ENCODE measurements at regions not wholly inside any gene's neighbourhood (a gene's known extent, or its start where the extent isn't known, plus 50 kb on each side); places are given as distances from the start of the nearest gene placed in this dataset.

DNA sequence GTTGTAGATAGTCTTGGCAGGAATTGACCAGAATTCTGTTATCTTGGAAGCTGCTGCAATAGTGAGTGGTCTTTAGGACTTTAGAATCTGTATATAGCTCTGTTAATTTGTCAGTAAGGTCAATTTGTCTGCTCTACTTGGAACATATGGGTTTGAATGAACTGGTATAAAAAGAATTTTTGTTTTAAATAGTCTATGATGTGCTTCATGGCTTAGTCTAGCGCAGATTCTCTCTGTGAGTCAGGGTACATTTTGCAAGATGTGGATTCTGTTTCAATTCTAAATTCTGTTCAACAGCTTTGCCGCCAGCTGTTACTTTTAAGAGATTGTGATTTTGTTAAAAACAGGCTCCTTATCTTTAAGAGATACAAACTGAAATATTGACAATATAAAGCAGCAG, 135.9 kb upstream of the AGBL1 start:
- no peak for DNase-seq

DNA sequence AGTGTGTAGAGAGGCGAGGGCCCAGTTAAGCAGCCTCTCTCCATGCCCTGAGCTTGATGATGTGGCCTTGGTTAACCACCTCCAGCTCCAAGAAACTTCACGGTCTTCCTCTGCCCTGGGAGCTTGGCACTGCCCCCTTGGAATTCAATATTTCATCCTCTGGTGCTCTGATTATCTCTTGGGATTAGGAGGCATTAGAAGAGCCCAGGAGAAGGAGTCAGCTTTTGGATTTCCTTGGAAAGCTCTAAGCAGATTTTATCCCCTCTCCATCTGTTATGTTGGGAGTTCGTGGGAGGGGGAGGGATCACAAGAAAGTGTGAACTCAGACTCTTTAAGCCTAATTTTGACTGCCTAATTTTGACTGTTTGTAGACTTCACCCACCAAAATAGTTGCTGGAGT, 132.7 kb upstream of the AGBL1 start:
- DNase-seq, result no peak

DNA sequence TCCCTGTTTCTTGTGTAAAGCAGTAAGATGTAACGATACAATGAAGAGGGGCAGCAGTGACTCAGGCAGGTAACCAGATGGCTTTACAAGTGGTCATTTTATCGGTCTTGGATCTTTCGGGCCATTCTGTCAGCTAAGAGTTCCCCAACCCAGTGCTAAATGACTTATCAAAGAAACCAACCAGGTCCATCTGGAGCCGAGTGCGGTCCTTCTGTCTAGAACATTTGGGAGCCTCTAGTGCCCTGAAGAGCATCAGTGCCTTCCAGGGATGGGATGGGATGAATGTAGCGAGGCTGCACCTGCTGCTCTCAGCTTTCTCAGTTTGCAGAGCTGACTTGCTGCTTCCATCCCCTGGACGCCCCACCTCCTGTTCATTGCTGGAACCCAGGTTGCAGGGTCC, 131.7 kb upstream of the AGBL1 start:
- DNase-seq, result no peak

DNA sequence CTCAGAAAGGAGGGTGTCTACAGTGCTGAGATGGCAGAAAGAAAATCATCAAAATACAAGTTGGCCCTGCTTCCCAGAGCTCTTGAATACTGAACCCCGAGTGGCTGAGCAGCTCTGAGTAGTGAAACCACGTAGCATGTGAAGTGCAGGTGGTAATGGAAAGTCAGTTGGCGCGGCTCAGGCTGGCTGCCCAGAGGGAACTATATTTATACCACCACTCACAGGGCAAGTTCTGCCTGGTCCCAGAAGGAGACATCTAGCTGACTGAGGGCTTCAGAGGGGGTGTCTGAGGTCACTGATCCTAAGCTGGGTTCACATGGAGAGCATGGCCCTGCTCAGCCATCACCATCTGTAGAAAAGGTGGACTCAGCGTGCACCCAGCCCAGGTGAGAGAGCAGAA, 129.6 kb upstream of the AGBL1 start:
- DNase-seq, result no peak

DNA sequence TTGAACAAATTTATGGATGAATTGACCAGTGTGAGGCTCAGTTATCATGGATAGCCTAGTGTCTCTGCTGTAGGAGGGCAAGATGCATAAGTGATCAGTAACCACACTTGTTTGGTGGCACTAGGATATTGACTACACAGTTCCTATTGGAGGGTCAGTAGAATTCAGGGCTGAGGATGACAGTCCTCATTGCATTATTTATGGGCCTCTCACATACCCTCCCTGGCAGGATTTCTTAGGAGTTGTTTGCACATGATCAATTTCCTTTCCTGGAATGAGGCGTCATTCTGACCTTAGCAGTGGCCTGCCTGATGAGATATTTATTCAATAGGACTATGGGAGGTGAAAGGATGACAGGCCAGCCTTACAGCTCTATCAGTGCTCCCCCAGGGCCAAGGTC, 125.1 kb upstream of the AGBL1 start:
- no peak for DNase-seq

DNA sequence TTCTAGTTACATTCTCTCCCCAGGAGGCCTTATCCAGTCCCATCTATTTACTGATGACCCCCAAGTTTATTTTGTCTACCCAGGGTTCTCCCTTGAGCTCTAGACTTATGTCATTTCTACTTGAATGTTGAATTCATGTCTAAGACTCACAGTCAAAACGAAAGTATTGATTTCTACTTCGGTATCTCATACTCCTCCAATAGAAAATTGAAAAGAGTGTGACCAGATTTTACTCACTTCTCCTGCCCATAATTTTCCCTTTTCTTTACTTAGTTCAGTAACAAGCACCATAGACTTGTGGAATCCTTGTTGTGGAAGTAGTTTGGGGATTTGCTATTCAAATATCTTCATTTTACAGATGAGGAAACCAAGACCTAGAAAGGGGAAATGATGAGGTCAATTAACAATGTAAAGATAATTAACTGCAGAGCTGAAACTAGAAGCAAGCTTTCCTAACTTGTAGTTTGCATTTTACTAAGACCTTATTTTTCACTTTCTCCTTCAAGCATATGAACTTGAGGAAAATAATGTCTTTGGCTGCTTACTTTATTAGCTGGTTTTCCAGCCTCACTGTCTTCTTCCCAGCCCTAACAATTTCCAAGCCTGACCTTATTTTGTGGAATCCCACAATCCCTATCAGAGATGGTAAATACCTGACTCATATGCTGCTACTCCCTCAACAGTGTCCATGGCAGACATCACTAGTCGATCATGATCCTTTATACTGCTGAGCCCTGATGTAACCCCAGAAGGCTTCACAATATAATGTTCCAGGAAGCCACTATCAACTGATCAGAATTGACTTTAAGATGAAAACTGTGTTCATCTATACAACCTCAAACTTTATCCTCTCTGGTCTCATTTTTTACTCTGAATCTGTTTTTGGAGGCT, 123.9 kb upstream of the AGBL1 start:
- DNase-seq, result no peak

DNA sequence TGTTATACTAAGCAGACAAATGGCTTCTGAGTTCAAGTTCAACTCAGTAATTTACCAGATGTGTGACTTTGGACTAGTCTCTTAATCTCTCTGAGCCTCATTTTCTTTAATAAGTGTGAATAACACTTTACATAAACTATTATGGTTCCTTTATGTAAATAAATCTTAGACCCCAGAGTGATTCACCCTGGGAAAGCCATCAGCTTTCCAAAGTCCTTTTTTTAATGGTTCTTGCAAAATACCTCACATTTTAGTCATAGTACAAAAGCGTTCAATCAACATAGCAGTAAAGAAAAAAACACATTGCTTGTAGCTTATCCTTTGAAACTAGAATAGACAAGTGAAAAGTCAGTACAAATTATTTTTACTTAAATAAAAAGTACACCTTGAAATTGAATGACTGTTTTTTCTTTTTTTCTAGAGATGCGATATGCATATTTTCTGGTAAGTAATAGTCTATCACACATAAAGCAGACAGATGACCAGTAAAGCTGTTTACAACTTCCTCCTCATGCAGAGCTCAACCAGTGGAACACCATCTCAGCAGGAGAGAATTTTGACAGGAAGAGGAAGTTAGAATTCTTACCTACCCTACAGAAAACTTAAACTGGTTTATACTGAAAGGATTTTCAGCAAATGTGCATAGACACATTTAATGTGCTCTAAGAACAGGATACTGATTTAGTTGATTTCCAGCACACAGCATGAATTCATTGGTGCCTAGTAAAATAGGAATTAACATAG, 123.0 kb upstream of the AGBL1 start:
- no peak for DNase-seq

DNA sequence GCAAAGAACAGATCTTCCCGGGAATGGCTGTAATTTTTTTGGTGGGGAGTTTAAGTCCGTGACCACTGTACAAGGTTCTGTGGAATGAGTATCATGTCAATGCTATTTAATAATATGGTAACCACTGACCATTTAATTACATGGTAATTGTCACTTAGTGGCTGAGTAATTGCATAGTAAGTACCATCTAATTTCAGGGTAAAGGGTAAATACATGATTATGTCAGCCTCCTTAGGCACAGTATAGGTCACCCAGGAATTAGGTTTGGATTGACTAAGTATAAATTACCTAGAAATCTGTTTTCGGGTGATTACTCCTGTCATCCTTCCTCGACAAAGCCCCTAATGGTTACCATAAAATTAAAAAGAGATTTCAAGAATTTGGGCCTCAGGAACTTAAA, 120.1 kb upstream of the AGBL1 start:
- DNase-seq, result no peak

DNA sequence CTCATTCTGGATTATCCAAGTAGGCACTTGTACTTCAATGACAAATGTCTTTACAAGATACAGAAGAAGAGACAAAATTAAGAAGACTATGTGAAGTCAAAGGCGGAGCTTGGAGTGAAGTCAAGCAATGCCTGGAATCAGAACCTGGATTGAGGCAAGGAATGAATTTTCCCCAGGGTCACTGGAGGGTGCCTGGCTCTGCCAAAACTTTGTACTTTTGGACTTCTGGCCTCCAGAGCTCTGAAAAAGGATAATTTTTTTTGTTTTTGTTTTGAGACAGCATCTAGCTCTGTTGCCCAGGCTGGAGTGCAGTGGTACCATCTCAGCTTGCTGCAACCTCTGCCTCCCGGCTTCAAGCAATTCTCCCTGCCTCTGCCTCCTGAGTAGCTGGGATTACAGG, 119.3 kb upstream of the AGBL1 start:
- DNase-seq, result no peak

DNA sequence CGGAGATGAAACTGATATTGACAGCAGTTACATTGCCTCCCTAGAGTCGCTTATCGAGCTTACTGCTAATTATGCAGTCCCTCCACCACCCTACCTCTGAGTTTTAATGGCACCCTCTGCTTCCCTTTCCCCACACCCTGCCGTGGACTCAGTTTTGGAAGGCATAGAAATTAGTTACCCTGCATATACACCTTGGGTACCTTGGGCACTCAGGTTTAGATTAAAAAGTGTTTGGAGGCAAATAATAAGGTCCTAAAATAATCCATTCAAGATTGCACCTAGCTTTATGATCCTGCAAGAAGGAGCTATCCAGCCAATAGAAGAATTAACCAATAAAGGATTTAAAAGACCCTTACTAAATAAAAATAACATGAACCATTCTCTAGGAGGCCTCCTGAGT, 117.8 kb upstream of the AGBL1 start:
- DNase-seq, result no peak

DNA sequence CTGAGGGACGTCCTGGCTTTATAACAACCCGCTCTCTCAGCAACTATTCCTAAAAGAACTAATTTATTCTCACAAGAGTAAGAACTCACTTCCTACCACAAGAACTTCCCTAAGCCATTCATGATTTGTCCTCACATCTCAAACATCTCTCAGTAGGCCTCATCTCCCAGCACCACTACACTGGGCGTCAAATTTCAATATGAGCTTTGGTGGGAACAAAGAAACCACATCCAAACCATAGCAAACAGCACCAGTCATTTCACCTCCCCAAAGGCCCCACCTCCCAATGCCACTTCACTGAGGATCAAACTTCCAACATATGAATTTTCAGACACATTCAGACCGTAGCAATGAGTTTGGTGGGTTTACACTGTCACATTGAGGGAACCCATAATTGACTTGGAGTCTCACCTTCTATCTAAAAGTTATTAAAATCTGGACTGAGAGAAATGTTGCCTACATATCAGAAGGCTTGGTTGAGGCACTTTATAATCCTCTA, 116.4 kb upstream of the AGBL1 start:
- no peak for DNase-seq

DNA sequence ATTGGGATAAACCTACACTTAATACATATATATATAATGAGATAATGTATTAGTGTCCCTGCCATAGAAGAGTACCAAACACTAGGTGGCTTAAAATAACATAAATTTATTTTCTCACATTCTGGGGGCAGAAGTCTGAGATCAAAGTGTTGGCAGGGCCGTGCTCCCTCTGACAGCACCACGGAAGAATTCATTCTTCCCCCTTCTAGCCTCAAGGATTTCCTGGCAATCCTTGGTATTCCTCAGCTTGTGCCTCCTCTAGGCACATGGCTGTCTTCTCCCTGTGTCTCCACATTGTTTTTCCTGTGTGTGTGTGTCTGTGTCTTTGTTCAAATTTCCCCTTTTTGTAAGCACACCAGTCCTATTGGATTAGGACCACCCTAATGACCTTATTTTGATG, 115.2 kb upstream of the AGBL1 start:
- no peak for DNase-seq

DNA sequence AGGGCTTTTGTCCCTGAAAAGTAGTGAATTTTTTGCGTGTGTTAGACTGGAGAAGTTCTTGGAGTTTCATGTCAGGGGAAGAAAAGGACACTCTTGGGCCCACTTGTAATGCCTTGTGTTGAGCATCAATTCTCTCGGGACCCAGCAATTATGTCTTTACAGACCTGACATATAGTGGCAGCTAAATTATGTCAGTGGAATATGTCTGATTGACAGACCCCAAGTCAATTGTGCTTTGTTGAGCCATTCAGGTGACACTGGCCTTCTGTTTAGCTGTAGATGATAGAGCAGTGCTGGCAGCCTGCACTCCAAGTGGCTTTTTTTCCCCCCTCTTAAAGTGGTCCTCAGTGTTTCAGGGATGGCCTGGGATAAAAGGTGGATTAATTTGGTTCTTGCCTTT, 112.1 kb upstream of the AGBL1 start:
- DNase-seq, result no peak

DNA sequence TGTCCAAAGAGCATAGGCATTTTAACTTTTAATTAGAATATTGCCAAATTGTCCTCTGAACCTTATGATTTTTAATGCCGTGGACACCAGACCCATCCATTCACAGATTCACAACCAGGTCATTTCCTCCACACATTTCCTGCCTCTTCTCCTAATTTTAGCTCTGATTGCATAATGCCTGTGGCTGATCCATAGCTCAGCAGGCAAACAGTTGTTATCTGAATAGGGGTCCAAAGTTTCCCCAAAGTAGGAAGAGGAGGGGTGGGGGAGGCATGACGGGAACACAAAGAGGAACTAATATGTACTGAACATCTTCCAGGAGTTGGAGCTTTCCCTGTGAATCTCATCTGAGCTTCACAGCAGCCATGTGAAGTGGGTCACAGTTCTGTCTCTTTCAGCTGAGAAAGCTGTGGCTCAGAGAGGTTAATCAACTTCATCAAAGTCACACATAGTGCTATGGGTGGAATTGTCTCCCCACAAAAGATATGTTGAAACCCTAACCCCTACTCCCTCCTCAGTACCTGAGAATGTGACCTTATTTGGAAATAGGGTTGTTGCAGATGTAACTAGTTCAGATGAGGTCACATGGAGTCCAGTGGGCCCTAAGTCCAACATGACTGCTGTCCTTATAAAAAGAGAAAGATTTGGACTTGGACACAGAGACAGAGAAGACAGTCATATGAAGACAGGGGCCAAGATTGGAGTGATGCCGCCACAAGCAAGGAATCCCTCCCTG, 106.7 kb upstream of the AGBL1 start:
- no peak for DNase-seq

DNA sequence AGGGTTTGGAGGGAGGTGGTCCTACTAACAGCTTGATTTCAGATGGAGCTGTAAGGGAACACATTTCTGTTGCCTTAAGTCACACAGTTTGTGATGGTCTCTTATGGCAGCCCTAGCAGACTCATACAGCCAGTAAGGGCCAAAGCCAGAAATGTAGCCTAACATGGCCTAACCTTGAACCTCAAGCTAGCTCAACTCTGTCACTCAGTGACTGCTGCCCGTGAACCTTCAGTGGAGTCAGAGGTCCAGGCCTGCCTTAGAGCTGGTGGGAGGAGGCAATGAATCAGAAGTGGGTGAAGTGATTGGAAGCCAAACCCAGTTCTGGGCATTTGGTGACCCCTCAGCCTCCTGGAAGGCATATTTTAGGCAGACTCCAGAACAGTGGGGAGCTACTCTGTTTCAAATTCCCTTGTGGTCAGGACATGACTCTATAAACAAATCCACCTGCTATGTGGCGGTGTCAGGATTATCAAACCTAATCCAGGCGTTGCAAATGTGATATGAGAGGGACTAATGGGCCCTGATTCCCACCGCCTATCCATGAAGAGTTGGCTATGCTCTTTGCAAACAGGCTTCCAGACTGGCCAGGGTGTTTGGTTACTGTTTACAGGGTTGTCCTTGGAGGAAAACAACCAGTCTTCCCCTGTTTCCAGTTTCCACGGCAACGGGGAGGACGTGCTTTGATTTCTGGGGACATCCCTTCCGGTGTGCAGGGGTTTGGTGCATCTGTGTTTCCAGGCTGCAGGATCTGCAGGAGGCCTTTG, 105.9 kb upstream of the AGBL1 start:
- no peak for DNase-seq

DNA sequence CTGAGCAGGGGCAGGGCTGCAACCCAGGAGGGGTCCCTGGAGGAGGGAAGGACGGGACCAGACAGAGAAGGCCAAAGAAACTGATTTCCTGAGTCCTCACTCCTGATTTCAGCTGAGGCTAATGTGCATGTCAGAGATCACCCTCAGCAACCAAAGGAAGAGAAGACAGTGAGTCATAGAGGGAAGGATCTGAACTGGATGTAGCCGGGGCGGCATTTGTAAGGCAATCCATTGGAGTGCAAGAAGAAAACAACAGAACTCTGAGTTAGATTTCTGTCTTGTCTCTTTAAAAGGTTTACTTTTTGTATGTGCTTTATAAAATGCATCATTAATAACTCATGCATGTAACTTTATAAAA, 105.3 kb upstream of the AGBL1 start:
- DNase-seq, result no peak

DNA sequence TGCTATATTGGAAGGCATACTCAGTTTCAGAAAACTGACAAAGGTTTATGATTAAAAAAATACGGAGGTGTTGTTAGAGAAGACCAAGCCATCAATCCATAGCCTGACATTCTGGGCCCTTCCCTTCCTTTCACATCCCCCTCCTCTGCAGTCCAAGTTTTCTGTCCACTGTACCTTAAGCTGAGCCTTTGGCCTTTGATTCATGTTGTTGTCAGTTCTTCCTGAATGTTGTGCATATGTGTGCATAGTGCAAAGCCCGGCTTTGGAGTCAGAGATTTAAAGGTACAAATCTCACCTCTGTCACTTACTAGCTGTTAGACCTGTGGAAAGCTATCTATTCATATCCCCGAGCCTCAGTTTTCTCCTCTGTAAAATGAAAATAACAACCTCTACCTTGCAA, 104.9 kb upstream of the AGBL1 start:
- no peak for DNase-seq

DNA sequence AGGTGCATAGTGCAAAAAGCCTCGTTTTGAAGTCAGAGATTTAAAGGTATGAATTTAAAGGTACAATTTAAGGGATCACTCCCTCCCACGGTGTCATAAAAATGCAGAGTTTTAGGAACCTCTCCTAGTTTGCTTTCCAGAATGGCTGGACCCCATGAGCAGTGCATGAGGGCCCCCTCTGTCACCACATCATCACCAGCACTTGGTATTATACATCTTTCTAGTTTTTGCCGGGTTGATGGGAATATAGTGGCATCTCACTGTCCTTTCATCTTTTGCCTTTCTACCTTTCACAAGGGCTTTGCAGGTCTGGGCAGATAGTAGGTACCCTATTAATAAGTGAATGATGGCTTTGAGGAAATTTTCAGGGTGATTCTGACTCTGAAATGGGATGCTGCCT, 103.6 kb upstream of the AGBL1 start:
- no peak for DNase-seq

DNA sequence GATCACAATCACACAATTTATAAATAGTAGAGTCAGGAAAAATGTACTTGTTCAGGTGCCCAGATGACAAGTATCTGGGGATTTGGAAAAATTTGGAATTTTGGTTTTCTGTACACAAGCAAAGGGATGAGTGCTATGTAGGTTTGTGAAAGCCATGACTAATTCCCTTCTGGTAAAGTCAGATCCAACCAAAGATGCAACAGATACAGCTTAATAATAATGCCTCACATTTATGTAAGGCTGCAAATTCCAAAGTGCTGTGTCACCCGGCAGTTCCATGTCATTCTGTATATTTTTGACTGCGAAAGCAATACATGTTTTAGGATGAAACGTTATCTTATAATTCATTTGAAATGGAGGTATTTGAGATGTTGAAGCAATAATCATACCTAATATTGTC, 102.7 kb upstream of the AGBL1 start:
- DNase-seq, result no peak

DNA sequence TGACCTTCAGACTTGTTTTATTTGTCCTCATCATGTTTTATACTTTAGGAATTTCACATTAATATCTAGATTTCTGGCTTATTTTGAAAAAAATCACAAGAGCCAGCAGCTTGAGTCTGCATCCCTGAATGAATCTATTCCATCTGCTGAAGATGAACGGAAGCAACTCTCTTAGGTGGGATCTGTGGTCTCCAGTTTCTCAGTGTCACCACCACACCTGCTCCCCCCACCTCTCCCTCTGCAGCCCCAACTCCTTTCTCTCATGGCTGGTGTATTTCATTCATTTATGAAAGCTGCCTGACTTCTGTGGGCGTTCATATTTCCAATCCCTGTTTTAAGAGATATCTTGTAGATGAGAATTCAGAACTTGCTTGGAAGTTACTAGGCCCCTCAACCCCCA, 102.1 kb upstream of the AGBL1 start:
- no peak for DNase-seq

DNA sequence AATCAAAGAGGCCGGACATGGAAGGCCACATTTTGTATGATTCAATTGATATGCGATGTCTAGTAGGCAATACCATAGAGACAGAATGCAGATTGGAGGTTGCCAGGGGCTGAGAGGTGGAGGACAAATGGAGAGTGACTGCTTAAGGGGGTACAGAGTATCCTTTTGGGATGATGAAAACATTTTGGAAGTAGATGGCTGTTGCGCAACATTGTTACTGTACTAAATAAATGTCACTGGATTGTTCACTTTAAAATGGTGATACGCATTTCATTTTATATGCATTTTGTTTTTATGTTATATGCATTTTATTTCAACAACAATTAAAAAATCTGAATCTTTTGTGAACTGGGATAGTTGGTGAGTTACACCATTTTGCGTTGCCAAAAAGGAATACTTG, 99.7 kb upstream of the AGBL1 start:
- DNase-seq, result no peak

DNA sequence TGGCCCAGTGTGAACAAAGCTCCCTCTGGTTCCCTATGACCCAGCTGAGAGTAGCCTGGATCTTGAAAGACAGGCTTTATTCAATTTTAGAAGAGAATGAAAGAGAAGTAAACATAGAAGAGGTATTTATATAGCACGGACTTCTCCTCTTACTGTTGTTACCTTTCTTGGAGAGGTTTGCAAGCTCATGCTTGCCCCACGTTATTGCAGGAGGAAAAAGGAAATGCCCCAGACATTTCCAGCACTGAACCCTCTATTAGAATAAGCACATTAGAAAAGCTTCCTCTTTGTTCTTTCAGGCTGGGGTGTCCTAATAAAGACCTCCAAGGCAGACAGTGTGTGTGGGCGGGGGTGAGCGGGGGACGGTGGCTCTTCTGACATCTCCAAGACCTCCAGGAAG, 98.7 kb upstream of the AGBL1 start:
- no peak for DNase-seq

DNA sequence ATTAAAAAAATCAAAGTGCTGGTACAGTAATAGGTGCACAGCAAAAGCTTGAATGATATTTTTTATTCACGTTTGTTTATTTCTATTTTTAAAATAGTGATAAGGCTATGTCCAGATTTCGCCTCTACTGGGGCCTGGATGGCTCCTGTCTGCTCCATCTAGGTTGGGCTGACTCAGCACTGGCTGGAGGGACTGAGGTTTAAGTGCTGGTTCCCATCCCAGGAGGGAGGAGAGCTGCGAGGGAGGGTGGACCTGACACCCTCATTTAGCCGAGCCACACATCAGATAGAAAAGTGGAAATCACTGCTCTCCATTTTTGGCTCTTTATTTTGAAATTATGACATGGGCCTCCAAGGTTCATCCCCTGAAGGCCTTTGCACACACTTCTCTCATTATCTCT, 95.4 kb upstream of the AGBL1 start:
- no peak for DNase-seq
